Left lobe of liver (tissue), 2 donors: ENCODE measurements at regions not wholly inside any gene's neighbourhood (a gene's known extent, or its start where the extent isn't known, plus 50 kb on each side); places are given as distances from the start of the nearest gene placed in this dataset.

ENCODE experiments used
- ATAC-seq: fragments of 200-7000 bp; cut with Tn5 transposase; one replicate; pipeline ENCODE4 v1.9.1; 2020; ENCODE audit warnings: mild to moderate bottlenecking, moderate library complexity
- DNase-seq: peaks from one replicate; pipeline ENCODE4 v3.0.0-alpha.2; 2020; ENCODE audit warnings: low spot score
- donor health status: DM: no; HTN: no; CAD: no; lungs with moderate emphysema.
- donor health status: DM: no; HTN: yes; CAD: no.

DNA sequence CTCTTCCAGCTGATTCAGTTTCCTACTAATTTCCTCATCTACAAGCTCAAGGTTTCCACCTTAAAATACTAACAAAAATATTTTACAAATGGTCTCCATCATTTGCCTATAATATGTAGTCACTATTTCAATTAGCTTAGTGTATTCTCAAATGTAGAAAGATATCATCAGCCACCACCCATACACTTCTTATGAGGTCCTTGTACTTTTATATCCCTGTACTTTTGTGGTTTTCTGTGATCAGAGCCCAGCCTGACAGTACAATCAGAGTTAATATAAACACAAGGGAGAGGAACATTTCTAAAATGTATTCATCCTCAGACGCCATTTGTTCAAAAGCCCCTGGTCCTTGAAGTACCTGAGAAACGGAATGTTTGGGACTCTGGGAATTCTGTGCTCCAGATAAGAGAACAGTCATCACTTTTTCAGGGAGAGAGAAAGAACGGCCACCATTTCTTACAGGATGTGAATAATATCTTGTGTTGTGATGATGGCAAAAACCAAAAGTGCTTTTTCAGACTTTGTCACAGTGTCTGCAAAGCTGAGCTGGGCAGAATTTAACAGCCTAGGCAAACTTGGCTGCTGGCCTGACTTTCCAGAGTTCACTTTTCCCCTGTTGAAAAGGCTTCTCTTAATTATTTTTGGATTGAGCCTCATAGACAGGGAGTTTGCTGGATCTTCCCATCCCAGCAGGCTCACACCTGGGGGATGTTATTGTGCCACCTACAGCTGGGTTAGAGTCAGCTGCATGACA, 361.7 kb upstream of the ACVR2A start:
- DNase-seq (peak; percentile 46), ATAC-seq (peak; percentile 60)

DNA sequence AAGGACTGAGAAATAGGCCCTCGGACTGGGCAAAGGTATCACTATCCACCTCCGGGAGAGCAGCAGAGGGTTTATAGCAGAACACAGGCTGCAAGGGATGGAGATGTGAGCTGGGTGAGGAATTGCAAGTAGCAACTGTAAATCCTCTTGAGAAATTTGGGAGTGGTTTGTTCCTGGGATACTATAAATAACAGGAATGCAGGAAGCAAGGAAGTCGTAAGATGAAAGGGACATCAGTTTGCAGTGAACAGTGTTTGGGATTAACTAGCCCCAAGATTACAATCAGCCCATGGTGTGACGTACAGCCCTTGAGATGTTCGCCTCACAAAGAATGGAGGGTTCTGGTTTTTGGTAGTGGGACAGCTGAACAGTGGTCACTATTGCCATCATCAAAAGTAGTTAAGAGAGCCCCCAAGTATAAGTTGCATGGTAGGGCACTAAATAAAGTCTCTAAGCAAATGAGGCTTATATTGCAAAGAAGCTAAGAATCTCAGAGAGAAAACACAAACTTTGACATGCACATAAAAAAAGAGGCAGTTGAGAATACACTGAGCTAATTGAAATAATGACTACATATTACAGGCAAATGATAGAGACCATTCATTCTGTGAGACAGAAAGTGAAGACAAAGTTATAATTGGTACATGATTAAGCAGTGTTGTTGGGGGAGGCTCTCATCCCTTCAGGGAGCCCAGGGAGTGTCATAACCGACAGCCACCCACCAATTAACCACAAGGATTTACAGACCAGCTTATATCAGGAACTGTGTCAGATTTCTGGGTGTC, 362.5 kb upstream of the ACVR2A start:
- ATAC-seq (no peak), DNase-seq (no peak)

DNA sequence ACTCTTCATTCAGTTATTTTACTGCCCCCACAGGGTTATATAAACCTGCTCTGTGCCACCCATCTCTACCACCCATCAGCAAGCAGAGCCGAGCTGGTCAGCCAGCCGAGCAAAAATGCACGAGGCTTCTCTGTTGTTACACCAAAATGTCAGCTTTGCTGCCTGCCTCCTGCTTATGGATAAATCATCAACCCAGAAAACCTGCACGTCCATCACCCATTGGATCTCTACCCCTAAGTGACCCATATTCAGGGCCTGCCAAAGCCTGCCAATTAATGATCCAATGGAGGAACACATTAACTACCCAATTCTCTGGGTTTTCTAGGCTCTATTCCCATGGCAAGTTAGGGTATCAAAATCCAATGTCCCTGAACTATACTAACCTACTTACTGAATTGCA, 365.5 kb upstream of the ACVR2A start:
- ATAC-seq, result peak; percentile 91

GRCh38 chr2:147473075-147473474, 371.8 kb upstream of the ACVR2A start:
- no peak for ATAC-seq
- no peak for DNase-seq

More for the DNA sequence above, 365.5 kb upstream of the ACVR2A start:
- DNase-seq, result peak; percentile 53

DNA sequence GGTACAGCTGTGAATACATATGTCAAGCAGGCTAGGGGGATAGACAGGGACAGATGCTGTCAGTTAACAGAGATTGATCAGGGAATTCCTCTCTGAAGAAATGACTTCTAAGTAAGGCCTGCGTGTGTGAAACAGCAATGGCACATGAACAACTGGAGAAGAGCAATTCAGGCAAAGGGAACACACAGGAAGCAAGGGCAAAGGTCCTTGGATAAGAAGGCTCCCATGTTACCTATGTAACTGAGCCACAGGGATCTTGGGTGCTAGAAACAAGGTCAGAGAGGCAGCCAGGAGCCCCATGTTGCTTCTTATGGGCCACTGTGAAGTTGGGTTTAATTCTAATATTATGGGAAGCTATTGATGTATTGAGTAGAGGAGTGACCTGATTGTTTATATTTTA, 373.7 kb upstream of the ACVR2A start:
- DNase-seq, result no peak
- no peak for ATAC-seq

- no peak for ATAC-seq
Measured at GRCh38 chr2:147469471-147469870, 375.4 kb upstream of the ACVR2A start.

GRCh38 chr2:147468963-147469362, 375.9 kb upstream of the ACVR2A start:
- DNase-seq, result no peak
- no peak for ATAC-seq

More at GRCh38 chr2:147469471-147469870, 375.4 kb upstream of the ACVR2A start:
- no peak for DNase-seq

- no peak for ATAC-seq
- DNase-seq, result no peak
Measured at GRCh38 chr2:147468349-147468748, 376.5 kb upstream of the ACVR2A start.

- DNase-seq (no peak), ATAC-seq (no peak)
Measured at GRCh38 chr2:147467441-147467840, 377.4 kb upstream of the ACVR2A start.

DNA sequence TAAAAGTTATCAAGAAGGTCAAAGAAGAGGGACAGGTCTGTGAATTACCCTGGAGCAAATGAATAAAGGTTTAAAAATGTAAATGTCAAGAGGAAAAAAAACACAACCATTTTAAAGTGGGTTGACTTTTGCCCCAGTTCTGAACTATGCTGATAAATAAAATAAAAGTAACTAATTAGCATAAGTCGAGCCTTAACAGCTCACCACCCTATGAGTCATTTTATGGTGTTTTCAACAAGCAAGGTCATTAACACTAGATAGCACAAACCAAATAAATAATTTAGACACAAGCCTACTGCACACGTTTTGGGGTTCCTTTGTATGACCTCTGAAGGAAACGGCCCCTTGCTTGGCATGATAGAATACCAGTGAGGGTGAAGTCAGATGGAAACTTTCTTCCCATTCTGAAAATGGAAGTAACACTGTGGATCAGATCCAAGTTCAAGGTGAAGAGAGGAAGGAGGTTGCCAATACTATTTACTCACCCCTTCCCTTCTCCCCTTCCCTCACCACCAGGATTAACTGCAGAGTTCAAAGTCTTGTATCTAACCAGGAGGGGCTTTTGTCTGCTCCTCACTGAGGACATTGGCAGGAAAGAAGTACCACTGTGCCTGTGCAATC, 380.0 kb upstream of the ACVR2A start:
- ATAC-seq (no peak), DNase-seq (no peak)

DNA sequence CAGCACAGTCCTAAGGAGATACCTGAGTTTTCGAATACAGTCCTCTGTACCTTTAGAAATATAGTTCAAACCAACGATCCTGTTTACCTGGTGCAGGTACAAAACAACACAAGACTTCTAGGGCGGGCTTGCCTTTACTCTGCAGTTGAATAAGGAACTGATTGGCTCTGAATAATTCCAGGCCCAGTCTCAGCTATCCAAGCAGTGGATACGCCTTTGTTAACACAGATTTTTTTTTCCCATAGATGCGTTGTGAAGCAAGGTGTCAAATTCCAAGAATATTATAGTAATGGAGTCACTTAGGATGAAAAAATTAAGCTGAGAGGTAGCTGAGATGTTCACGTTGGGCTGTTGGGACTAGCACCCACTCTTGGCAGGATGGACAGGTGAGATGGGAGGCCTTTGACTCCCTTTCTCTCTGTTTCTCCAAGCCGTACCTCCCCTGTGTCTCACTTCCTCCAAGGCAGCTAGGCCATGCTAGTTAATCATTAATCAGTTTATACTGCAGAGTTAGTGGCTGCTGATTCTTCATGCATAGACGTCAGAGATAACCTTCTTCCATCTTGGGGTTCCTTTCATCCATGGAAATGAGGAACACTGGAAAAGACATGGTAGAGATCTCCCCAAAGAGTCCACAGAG, 380.8 kb upstream of the ACVR2A start:
- ATAC-seq, result peak; percentile 66
- no peak for DNase-seq

DNA sequence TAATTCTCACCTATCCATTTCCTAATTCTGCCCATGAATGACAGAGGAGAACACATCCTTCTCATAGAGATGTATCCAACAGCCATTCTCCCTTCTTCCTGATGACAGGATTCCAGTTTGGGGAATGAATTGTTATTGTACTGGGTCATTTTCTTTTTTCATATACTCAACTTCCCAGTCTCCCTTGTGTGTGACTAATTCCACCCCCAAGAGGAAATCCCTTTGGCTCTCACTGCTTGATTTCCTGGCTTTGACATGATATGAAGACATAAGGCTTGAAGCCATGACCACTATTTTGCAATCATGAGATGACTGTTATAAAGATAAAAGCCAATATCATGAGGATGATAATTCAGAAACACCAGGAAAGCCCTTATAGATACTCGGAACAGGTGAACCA, 384.7 kb upstream of the ACVR2A start:
- ATAC-seq, result no peak
- DNase-seq, result no peak

- ATAC-seq, result no peak
- no peak for DNase-seq
Measured at GRCh38 chr2:147456779-147457178, 388.1 kb upstream of the ACVR2A start.

DNA sequence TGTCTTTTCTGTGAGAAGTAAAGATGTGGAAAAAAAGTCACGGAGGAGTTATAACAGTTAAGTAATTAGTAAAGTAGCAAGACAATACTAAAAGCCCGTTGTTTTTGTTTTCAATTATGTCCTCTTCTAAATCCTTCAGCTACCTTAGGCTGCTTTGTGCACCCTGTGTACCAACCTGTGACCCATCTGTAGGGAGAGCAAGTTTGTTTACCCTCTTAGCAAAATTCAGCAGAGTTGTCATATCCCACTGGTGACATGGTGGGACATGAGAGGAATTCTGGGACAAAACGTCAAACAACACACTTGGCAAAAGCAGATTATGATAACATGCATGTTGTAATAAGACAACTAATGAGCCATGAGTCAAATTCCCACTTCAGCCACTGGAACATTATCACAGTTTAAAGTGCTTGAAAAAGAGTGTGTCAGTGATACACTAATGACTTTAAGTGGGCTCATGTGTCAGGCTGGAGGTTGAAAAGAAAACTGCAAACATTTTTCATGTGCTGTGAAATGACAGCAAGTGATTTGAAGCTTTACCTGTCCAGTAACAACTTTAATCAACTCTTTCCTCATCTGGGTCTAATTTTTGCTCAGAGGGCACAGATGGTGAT, 392.8 kb upstream of the ACVR2A start:
- no peak for ATAC-seq
- no peak for DNase-seq

- no peak for ATAC-seq
Measured at GRCh38 chr2:147450661-147451510, 393.9 kb upstream of the ACVR2A start.

DNA sequence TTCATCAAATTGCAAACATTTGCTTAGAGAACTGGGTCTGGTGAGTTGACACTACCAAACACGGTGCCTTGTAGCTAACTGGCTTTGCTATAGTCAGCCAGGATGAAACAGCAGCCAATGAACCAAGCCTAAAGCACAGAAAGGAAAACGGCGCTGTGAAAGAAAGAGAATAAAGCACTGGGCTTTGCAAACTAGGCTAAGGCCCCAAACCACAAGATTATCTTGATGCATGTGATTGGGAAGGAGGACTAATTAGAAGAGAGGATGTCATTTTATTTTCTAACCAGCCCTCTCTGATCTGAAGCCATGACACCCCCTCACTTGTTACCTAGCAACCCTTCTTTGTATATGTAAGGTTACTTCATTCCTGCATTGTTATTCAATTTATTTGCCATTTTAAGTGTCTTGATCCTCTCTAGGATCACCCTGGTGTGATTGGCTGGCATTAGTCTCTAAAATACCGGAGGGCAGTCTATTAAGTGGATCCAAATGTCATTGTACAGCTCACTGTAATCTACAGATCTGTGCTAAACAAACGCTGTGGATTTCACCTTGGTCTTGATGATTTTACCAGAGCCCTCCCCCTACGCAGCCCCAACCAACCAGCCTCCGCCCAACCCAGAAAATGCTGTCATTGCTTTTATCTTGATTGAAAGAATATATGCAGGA, 395.4 kb upstream of the ACVR2A start:
- no peak for ATAC-seq
- DNase-seq, result no peak

More at GRCh38 chr2:147450661-147451510, 393.9 kb upstream of the ACVR2A start:
- no peak for DNase-seq

GRCh38 chr2:147442816-147443215, 402.0 kb upstream of the ACVR2A start:
- ATAC-seq (no peak), DNase-seq (no peak)

DNA sequence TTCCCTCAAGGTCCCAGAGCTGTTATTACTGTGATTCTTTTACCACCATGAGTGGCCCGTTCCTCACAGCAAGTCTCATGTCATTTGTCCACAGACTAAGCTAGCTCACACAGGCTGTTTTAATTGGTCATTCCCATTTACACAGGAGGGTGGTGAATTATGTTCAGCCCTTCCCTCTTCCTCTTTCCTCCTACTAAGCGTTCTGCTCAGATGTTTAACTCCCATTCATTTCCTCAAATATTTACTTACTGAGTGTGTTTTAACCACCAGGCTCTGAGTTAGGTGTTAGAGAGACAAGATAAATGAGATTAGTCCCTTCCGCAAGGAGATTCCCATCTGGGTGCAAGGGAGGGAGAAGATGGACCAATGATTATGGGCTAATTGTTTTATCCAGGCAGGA, 403.6 kb upstream of the ACVR2A start:
- ATAC-seq, result no peak

DNA sequence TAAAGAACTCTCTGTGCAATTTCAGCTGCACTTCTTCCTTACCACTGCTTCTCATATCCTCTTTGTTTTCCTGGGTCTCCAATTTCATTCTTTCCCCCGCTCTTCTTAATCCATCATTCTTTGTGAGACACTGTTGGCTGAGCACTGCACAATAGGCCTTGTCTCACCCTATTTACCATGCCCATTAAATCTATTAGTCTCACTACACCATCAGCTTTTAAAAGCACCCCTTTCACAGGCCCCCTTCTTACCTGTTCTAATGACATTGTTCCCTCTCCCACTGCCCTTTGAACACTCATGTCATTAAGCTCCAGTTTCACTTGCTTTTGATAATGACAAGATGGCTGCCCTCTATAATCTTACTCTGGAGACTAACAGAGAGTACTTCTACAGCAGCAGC, 404.1 kb upstream of the ACVR2A start:
- ATAC-seq, result no peak
- no peak for DNase-seq

More for the DNA sequence above, 403.6 kb upstream of the ACVR2A start:
- DNase-seq, result no peak
